ENCODE measurements at regions not wholly inside any gene's neighbourhood (a gene's known extent, or its start where the extent isn't known, plus 50 kb on each side); places are given as distances from the start of the nearest gene placed in this dataset.

DNA sequence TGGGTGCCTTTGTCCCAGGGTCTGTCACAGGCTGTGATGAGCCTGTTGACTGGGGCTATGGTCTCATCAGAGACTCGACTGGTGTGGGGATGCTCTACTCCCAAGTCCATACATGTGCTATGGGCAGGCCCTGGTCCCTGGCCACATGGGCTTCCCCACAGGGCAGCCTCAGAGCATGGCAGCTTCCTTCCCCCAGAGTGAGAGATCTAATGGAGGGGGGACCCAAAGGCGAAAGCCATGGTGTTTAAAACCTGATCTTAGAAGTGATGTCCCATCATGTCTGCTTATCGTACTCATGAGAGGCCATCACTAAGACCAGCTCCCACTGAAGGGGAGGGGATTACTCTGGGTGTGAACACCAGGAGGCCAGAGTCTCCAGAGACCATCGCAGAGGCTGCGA is 279.0 kb upstream of the RTL1 start:
- TF ChIP-seq, protein P1, sequence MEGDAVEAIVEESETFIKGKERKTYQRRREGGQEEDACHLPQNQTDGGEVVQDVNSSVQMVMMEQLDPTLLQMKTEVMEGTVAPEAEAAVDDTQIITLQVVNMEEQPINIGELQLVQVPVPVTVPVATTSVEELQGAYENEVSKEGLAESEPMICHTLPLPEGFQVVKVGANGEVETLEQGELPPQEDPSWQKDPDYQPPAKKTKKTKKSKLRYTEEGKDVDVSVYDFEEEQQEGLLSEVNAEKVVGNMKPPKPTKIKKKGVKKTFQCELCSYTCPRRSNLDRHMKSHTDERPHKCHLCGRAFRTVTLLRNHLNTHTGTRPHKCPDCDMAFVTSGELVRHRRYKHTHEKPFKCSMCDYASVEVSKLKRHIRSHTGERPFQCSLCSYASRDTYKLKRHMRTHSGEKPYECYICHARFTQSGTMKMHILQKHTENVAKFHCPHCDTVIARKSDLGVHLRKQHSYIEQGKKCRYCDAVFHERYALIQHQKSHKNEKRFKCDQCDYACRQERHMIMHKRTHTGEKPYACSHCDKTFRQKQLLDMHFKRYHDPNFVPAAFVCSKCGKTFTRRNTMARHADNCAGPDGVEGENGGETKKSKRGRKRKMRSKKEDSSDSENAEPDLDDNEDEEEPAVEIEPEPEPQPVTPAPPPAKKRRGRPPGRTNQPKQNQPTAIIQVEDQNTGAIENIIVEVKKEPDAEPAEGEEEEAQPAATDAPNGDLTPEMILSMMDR (IDR thresholded peaks at IDR 0.05; ENCODE audit: insufficient read depth, low read length, poor library complexity, severe bottlenecking) = no peak
- TF ChIP-seq EZH2phosphoT487 (conservative IDR thresholded peaks at IDR 0.05; ENCODE audit: low read length) = no peak
